NCI-H128 (cell line): ENCODE measurements at regions not wholly inside any gene's neighbourhood (a gene's known extent, or its start where the extent isn't known, plus 50 kb on each side); places are given as distances from the start of the nearest gene placed in this dataset.

Experiments
- DNase-seq: peaks from one replicate; lab custom pipeline; 2025; ENCODE audit not compliant: unreplicated experiment; lab: John Stamatoyannopoulos, UW

DNA sequence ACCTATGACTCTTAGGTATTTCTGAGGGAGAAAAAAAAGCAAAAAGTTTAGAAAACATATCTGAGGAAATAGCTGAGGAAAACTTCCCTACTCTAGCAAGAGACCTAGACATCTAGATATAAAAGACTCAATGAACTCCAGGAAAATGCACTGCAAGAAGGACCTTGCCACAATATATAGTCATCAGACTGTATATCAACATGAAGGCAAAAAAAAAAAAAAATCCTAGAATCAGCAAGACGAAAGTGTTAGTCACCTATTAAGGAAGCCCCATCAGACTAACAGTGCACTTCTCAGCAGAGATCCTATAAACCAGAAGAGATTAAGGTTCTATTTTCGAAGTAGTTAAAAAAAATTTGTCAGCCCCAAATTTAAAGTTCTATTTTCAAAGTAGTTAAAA lies 166.2 kb downstream of the TMEM38B start:
- no peak for DNase-seq

DNA sequence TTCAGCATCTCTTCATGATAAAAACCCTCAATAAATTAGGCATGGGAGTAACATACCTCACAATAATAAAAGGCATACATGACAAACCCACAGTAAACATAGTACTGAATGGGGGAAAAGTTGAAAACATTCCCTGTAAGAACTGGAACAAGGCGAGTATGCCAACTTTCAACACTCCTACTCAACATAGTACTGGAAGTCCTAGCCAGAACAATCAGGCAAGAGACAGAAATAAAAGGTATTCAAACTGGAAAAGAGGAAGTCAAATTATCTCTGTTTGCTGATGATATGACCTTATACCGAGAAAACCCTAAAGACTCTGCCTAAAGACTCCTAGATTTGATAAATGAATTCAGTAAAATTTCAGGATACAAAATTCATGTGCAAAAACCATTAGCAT lies 167.6 kb downstream of the TMEM38B start:
- DNase-seq, result no peak

DNA sequence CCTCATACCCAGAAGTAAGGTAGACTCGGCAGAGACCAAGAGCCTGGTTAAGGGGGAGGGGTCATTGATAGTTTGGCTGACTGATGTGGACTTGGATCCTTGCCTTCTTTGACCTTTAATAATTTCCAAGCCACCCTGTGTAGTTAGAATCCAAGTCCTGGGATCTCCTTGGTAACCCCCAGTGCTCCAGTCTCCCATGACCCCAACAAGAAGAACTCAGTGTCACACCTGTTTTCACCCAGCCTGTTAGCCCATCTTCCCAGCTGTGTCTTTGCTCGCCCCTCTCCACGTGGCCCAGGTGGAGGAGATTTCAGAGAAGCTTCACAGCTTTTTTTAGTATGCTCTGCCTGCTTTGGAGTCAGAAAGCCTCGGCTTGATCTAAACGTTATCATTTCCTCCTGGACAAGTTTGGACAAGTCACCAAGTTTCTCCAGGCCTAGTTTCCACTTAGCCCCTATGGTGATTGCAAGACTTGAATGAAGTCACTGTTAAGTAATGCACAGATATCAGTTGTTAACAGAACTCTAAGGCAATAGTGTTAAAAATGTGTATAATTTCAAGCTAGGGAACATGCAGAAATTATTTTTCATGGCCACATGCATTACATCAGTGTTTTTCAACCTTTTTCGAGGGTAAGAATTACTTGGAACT lies 170.0 kb downstream of the TMEM38B start:
- no peak for DNase-seq

DNA sequence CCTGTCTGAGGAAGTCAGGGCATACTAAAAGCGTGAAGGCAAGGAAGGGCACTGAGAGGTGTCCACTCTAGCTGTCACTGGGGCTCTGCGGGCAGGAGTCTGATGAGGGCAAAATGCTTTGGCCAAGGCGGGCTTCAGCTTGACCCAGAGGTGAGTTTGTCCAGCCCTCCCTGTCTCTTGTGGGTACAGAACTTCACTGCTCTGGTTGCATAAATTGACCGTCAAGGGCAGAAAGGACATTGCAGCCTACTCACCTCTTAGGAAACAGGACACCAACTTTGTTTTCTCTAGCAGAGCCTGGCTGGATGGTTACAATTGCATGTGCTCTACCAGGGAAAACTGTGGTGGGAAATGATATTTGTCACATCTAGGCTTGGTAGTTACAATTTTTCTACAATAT lies 170.9 kb downstream of the TMEM38B start:
- DNase-seq, result no peak

DNA sequence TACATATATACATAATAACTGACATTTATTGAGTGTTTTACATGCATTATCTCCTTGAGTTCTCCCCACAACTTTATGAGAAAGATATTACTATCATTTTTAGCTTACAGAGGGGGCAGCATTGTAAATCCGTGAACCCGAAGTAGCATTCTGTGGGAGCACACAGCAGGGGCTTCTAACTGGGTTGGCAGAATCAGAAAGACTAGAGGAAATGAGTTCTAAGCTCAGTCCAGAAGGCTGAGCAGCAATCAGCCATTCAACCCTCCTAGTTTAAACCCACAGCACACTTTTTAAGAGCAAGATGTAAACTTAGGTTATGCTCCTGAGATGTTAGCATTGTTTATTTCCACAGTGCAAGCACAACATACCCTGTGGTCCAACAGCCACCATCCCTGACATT lies 177.2 kb downstream of the TMEM38B start:
- no peak for DNase-seq

DNA sequence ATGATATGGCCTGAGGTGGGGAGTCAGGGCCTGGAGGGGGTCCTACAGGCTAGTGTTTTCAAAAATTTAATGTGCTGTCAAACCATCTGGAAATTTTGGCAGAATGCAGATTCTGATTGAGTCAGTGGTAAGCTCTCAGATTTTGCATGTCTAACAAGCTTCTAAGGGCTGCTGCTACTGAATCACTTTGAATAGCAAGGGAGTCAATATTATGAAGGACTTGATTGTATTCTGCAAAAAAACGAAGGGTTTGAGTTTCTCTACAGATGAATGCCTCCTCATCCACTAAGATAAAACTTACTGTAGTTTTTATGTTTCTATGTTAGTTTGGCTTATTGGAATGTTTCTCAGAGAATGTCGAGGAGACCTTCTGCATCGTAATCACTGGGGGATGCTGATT lies 179.5 kb downstream of the TMEM38B start:
- DNase-seq, result no peak

DNA sequence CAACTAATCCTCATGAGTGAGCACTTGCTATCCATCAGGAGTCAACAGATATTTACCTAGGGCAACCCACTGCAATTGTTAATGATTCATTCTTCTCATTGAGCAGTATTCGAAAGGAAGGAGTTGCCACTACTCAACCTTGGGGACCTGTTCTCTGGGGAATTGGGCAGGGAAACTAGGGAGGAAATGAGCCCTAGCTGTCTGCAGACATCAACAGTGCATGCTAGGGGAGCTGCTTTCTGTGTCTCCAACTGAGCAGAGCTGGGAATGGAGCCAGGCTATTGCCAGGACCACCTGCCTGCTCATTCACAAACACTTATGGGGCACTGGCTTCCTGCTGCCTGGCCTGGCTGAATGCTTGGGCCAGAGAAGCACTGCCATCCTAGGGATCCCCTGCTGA lies 183.4 kb downstream of the TMEM38B start:
- DNase-seq, result peak; percentile 61

DNA sequence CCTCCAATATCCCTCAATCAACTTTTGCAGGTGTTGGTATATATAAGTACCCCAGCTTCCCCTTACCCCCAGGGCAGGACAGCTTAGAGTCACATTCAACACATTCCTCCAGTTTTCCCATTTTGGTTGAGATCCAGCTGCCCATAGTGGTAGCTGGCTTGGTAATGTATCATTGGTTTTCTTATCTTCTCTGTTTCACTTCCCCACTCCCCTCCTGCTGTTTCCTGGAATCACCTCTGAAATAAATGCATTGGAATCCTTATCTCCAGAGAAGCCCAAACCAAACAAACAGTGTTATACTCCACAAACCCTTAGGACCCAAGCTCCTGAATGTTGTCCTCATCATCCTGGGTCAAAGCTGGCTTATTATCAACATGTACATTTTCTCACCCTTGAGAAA lies 184.8 kb downstream of the TMEM38B start:
- no peak for DNase-seq

DNA sequence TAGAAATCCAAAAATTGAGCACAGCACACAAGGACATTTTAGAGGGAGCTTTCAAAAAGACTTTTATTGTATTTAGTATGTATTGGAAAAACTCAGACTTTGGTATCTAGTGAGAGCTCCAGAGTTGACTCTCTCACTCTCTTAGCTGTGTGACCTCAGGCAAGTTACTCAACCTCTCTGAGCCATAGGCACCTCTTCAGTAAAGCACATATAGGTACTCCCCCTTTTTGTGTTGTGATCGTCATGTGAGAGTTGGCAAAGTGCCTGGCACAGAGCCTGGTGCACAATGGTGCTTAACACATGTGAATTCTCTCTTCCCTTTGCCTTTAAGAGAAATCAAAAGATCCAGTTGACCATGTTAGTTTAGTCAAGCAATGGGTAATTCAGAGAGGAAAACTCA lies 186.2 kb downstream of the TMEM38B start:
- no peak for DNase-seq

DNA sequence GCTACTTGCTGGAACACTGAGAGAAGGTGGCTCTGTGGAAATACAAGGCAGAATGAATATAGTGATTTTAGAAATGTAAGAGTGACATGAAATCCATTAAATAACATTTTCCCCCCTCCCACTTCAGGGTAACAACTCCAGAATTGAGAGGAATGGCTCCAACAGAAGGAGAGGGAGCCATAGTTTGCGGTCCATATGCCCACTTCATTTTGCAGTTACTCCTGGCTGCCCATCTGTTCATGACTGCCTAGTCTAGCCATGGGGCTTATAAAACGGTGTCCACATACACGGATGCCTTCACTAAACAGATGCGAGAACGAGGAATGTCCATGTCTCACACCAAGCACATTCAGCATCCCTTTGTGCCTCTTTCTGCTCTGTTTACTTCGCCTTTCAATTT lies 186.7 kb downstream of the TMEM38B start:
- no peak for DNase-seq

DNA sequence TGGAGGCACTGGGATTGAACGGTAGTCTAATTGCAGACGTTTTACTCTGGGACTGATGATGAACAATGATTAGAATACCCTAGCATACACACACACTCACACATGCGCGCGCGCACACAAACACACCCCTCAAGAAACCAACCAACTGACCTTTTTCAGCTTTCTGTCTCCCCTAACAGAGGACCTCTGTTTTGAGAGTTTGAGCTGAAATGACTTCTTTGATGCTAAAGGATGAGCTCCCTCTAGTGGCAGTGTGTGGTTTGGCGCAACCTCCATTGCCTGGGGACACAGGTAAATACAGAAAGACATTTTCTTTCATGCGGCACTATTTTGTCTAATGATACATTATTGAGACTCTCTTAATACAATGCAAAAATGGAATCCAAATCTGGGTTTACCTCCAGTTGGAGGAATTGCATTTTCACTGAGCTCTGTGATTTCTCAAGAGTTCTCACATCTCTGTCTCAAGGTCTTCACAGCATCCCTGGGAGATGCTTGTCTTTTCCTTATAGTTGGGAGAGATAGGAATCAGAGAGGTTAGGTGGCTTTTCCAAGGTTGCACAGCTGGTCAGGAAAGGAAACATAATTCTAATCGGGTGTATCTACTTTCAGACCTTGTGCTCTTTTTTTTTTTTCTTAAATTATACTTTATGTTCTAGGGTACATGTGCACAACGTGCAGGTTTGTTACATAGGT lies 187.5 kb downstream of the TMEM38B start:
- DNase-seq, result peak; percentile 17

DNA sequence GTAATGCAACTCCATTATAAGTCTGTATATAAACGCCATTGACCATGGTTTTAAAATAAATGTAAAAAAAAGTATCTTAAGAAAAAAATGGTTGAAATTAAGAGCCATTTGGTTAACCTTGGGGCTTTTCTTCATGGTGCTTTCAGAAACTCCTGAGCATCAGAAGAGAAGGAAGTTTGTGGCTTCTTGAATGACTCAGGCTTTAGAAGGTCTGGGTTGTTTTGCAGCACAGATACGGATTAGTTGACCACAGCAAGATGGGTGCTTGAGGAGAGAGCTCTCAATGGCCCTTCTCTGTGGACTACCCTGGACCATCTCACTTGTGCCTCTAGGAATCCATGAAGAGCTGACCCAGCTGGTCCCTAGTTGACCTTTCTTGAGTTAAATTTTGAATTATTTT lies 189.5 kb downstream of the TMEM38B start:
- DNase-seq, result no peak

DNA sequence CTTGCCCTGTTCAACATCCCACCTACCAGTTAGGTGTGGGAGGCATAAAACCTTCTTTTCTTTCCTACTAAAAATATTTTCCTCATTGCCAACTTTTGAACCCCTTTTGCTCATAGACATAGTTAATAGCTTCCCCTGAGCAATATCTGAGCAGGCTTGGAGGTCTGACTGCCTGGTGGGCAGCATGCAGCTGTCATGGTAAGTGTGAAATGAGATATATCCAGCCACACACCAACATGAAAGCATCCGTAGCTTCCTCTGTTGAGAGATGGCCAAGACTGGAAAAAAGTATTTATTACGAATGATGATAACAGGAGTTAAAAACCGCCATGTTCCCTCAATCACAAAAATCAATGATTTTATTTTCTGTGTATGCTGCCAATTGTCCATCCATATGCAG lies 190.1 kb downstream of the TMEM38B start:
- DNase-seq, result no peak

DNA sequence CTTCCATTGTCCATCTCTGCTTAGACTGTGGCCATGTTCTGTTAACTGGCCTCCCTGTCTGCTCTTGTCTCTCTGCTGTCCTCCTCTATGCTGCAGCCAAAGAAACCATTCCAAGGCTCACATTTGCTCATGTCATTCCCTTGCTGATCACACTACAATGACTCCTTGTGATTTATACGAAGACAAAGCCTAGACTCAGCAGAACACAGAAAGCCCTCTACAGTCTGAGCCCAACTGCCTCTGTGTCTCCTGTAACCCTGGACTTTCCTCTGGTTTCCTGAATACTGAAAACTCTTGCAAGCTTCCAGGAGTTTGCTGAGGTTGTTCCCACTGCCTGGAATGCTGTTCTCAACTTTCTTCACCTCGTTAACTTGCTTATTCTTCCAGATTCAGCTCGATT lies 191.8 kb downstream of the TMEM38B start:
- DNase-seq, result no peak

DNA sequence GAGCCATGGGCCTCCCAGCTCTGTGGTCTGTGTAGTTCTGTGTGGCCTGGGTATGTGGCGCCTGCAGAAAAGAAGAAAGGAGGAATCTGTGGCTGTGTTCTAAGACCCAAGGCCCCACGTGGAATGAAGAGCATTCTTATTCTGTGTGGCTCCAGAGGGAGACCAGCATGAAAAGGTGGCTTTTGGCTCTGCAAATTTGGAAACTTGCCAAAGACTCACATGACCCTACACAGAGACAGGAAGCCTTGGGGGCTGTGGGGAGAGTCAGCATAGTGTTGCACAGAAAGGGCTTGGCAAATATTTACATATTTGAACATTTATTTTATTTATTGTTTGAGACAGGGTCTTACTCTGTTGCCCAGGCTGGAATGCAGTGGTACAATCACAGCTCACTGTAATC lies 193.3 kb downstream of the TMEM38B start:
- DNase-seq, result no peak

DNA sequence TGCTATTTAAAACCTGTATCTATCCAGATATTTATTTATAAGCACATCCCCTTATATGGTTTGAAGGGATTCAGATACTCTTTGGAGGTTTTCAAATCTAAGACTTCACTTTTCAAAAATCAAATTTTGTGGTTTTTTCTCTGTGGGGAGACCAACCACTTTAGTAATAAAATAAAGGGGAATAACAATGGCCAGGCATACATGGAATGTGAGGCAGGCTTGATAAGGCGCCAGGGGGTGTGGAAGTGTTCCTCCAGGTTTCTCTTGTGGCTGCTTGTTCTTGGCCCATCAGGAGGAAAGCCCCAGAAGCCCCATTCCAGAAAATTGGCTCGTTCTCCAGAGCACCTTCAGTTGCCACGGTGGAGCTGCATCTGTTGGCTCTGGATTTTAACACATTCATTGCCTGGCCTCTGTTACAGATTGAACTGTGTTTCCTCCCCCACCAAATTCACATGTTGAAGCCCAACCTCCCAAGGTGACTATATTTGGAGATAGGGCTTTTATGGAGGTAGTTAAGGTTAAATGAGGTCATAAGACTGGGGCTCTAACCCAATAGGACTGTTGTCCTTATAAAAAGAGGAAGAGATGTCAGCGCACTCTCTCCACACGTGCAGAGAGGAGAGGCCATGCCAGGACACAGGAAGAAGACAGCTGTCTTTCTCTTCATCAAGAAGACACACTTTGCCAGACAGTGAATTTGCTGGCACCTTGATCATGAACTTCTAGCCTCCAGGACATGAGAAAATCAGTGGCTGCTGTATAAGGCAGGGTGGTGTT lies 195.9 kb downstream of the TMEM38B start:
- no peak for DNase-seq

DNA sequence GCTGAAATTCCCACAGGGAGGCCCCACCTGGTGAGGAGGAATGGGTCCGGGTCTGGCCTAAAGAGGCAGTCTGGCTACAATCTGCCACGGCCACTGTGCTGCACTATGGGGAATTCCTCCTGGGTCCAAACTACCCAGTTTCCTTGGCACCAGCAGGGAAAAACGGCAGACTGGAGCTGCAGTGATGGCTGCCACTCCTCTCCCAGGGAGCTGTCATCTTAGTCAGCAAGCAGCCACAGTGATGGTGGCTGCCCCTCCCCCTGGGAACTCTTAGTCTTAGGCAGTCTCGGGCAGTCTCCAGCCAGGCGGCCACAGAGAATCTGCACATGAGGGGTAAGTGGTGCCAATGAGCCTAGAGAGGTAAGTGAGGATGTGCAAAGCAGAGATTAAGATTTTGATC lies 205.8 kb downstream of the TMEM38B start:
- DNase-seq, result no peak

DNA sequence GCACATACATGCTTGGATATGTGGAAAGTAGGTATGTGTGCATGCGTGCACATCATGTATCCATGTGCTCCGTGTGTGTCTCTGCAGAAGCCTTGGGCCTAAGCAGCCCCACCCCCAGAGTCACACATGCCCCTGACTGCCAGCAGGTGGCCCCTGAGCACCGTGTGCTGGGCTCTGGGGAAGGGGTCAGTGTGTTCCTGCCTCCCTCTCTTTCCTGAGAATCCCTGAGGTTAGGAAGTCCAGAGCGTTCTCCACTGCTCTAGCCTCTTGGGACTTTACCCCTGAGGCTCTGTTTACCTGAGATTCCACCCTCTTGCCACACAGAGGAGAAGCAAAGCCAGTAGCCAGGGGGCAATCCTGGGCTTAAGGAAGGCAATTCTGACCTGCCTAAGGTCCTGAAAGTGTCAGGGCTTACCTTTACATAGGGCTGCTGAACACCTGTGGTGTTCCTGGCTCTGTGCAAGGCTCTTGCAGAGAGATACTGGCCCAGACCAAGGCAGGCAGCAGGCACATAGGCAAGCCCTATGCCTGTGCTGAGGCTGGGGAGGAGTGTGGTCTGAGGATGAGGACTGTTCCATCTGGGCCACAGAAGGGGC lies 207.3 kb downstream of the TMEM38B start:
- no peak for DNase-seq

DNA sequence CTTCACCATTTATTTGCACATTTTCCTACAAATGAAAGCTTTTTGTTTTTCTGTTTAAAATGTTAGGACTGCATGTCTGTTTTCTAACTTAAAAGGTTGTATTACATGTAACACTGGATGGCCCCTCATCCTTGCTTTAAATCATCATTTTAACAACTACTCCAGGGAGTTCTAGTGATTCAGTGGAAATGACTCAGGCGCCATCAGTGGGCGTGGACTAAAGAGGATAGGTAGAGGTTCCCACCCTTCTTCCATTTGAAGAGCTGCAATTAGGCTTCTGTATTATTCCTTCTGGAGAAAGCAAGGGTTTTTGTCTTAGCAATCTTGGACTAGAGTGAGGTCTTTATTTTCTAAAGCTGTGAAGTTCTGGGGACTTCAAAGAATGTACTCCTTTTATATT lies 213.7 kb downstream of the TMEM38B start:
- DNase-seq, result no peak

DNA sequence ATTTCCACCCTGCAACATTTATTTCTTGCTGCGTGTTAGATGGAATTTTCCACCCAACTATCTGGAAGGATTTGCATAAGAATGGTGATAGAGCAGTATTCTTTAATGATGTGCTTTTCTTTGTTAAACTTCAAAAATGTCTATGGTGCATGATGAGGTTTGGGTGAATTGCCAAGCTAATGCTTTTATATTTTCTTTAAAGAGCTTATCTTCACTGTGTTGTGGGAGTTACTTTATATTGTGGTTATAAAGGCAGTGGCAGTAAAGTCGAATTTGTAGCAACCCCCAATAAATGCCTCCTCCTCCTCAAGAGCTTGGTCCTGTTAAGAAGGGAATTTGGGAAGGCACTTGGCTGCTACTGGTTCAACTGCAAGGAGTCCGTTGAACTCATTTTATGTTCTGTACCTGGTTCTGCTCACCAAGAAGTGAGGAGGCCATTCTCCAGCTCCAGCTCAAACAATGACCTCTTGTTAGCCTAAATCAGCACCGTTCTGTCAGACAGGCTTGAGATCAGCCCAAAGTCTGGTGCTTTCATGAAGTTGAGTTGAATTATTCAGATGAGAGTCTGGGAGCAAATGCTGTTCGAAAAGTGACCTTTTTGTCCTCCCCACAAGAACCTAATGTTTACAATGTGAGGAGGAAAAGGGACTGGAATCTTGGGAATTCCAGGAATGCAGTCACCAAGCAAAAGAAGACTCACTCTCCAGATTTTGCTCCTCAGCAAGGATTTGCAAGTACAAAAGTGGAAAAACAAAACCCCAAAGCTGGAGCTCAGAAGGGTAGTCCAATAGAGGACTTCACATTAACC lies 217.0 kb downstream of the TMEM38B start:
- no peak for DNase-seq
